ENCODE measurements at regions not wholly inside any gene's neighbourhood (a gene's known extent, or its start where the extent isn't known, plus 50 kb on each side); places are given as distances from the start of the nearest gene placed in this dataset.
"Not testable (repeated sequence)": the region's sequence is repeated elsewhere in the genome, so short reads cannot be mapped to it uniquely, and the experiment has no call there.

- in situ Hi-C loops (cut with MboI; ENCODE audit: low pct_unique_long_range_greater_than_20kb, low sequenced_read_pairs, unreplicated experiment) = no loop called here
- DNase-seq (ENCODE audit: low spot score) = no peak
- no peak for TF ChIP-seq CTCF (IDR thresholded peaks at IDR 0.05; ENCODE audit: extremely low read depth, insufficient read depth, missing control alignments)
These were observed 108.5 kb downstream of the HOXA1 start for GRCh38 chr7:26987338-26987737.

- no peak for TF ChIP-seq CTCF (IDR thresholded peaks at IDR 0.05; ENCODE audit: extremely low read depth, insufficient read depth, missing control alignments)
These were observed 113.8 kb upstream of the SKAP2 start for GRCh38 chr7:26978146-26978545.

GRCh38 chr7:26976840-26977239 is 112.5 kb upstream of the SKAP2 start:
- in situ Hi-C loops (cut with MboI; ENCODE audit: low pct_unique_long_range_greater_than_20kb, low sequenced_read_pairs, unreplicated experiment) = no loop called here
- no peak for DNase-seq (ENCODE audit: low spot score)
- no peak for TF ChIP-seq CTCF (IDR thresholded peaks at IDR 0.05; ENCODE audit: extremely low read depth, insufficient read depth, missing control alignments)

More at GRCh38 chr7:26978146-26978545, 113.8 kb upstream of the SKAP2 start:
- no peak for DNase-seq (ENCODE audit: low spot score)
- in situ Hi-C loops (cut with MboI; ENCODE audit: low pct_unique_long_range_greater_than_20kb, low sequenced_read_pairs, unreplicated experiment) = no loop called here

- in situ Hi-C loops (cut with MboI; ENCODE audit: low pct_unique_long_range_greater_than_20kb, low sequenced_read_pairs, unreplicated experiment); DNase-seq (ENCODE audit: low spot score): not testable (repeated sequence)
These were observed 107.5 kb upstream of the SKAP2 start for GRCh38 chr7:26971924-26972323.

- no peak for TF ChIP-seq CTCF (IDR thresholded peaks at IDR 0.05; ENCODE audit: extremely low read depth, insufficient read depth, missing control alignments)
- in situ Hi-C loops (cut with MboI; ENCODE audit: low pct_unique_long_range_greater_than_20kb, low sequenced_read_pairs, unreplicated experiment) = no loop called here
- no peak for DNase-seq (ENCODE audit: low spot score)
These were observed 101.3 kb upstream of the SKAP2 start for GRCh38 chr7:26965724-26966123.

GRCh38 chr7:26964156-26964808 is 99.9 kb upstream of the SKAP2 start:
- TF ChIP-seq CTCF (IDR thresholded peaks at IDR 0.05; ENCODE audit: extremely low read depth, insufficient read depth, missing control alignments) = no peak
- in situ Hi-C loops (cut with MboI; ENCODE audit: low pct_unique_long_range_greater_than_20kb, low sequenced_read_pairs, unreplicated experiment) = no loop called here
- DNase-seq (ENCODE audit: low spot score) = no peak

GRCh38 chr7:26959290-26959689 is 94.9 kb upstream of the SKAP2 start:
- TF ChIP-seq CTCF (IDR thresholded peaks at IDR 0.05; ENCODE audit: extremely low read depth, insufficient read depth, missing control alignments) = no peak
- in situ Hi-C loops (cut with MboI; ENCODE audit: low pct_unique_long_range_greater_than_20kb, low sequenced_read_pairs, unreplicated experiment) = no loop called here
- DNase-seq (ENCODE audit: low spot score) = no peak
